ENCODE measurements at regions not wholly inside any gene's neighbourhood (a gene's known extent, or its start where the extent isn't known, plus 50 kb on each side); places are given as distances from the start of the nearest gene placed in this dataset.

GRCh38 chr10:57624856-57625592 is 642.7 kb downstream of the IPMK start:
- H3K4me3 ChIP-seq (ENCODE audit: low read length) = no peak overlapping the region
- no peak for TF ChIP-seq CTCF (conservative IDR thresholded peaks at IDR 0.05; ENCODE audit: low read length)
- no peak for DNase-seq (ENCODE audit: low read depth)

- TF ChIP-seq CTCF (conservative IDR thresholded peaks at IDR 0.05; ENCODE audit: low read length) = no peak
- no peak overlapping the region for H3K4me3 ChIP-seq (ENCODE audit: low read length)
- no peak for DNase-seq (ENCODE audit: low read depth)
These were observed 643.6 kb downstream of the IPMK start for GRCh38 chr10:57624066-57624465.

- no peak for TF ChIP-seq CTCF (conservative IDR thresholded peaks at IDR 0.05; ENCODE audit: low read length)
- no peak overlapping the region for H3K4me3 ChIP-seq (ENCODE audit: low read length)
- no peak for DNase-seq (ENCODE audit: low read depth)
These were observed 646.2 kb downstream of the IPMK start for GRCh38 chr10:57621466-57621865.

GRCh38 chr10:57605948-57606485 is 661.7 kb downstream of the IPMK start:
- no peak overlapping the region for H3K4me3 ChIP-seq (ENCODE audit: low read length)
- no peak for DNase-seq (ENCODE audit: low read depth)
- TF ChIP-seq CTCF (conservative IDR thresholded peaks at IDR 0.05; ENCODE audit: low read length) = no peak

GRCh38 chr10:57599440-57599839 is 668.3 kb downstream of the IPMK start:
- no peak overlapping the region for H3K4me3 ChIP-seq (ENCODE audit: low read length)
- DNase-seq (ENCODE audit: low read depth) = no peak
- no peak for TF ChIP-seq CTCF (conservative IDR thresholded peaks at IDR 0.05; ENCODE audit: low read length)

GRCh38 chr10:57593983-57594573 is 673.6 kb downstream of the IPMK start:
- TF ChIP-seq CTCF (conservative IDR thresholded peaks at IDR 0.05; ENCODE audit: low read length) = no peak
- no peak for DNase-seq (ENCODE audit: low read depth)
- H3K4me3 ChIP-seq (ENCODE audit: low read length) = no peak overlapping the region

GRCh38 chr10:57579926-57580325 is 687.8 kb downstream of the IPMK start:
- no peak overlapping the region for H3K4me3 ChIP-seq (ENCODE audit: low read length)
- TF ChIP-seq CTCF (conservative IDR thresholded peaks at IDR 0.05; ENCODE audit: low read length) = peak; percentile 36; the same call in 1 of the 2 replicates
- DNase-seq (ENCODE audit: low read depth) = peak; percentile 8

All from AG10803 (cell line).